IMR-90 (cell line): ENCODE measurements at regions not wholly inside any gene's neighbourhood (a gene's known extent, or its start where the extent isn't known, plus 50 kb on each side); places are given as distances from the start of the nearest gene placed in this dataset.

ENCODE experiments used
- ATAC-seq: fragments of 200-7000 bp; cut with Tn5 transposase; 2 replicates; pipeline ENCODE4 v1.9.1; 2020; ENCODE audit warnings: low read depth, mild to moderate bottlenecking, moderate library complexity
- BruUV-seq: library from RNA; stranded (reverse); fragments of 400-500 nt; replicated peaks from 2 replicates; lab custom pipeline; 2021; lab: Mats Ljungman, UMichigan
- CTCF ChIA-PET: fragments of 300-600 bp; formaldehyde crosslinking; extraction: SDS; loops from one replicate; lab custom pipeline; 2021; ENCODE audit warnings: antibody characterized with exemption; lab: Yijun Ruan, JAX
- POLR2A ChIA-PET: fragments of 300-600 bp; sonication (Branson Sonifier 250); formaldehyde crosslinking; loops from one replicate; lab custom pipeline; 2022; ENCODE audit warnings: antibody characterized with exemption; ENCODE audit not compliant: unreplicated experiment; lab: Charles Lee
- DNase-seq: peaks from one replicate; pipeline ENCODE4 v3.0.0; 2013
- H2AFZ ChIP-seq: replicated peaks from 2 replicates; pipeline ENCODE3; 2013; ENCODE audit warnings: low read length, mild to moderate bottlenecking; ENCODE audit not compliant: poor library complexity
- H2AK5ac ChIP-seq: 2 replicates; pipeline ENCODE4 v1.6.1; 2013; ENCODE audit warnings: low read depth, low read length, inconsistent platforms
- H2AK9ac ChIP-seq: replicated peaks from 2 replicates; pipeline ENCODE3; 2013; ENCODE audit warnings: mild to moderate bottlenecking, low read depth, low read length, moderate library complexity; ENCODE audit not compliant: poor library complexity
- H2BK120ac ChIP-seq: 2 replicates; pipeline ENCODE4 v1.6.1; 2013; ENCODE audit warnings: low read depth, low read length, inconsistent platforms
- H2BK15ac ChIP-seq: 3 replicates; pipeline ENCODE4 v1.6.1; 2013; ENCODE audit warnings: low read depth, low read length, inconsistent platforms
- H2BK20ac ChIP-seq: 2 replicates; pipeline ENCODE4 v1.6.1; 2013; ENCODE audit warnings: low read depth, mild to moderate bottlenecking, inconsistent platforms, low read length, moderate library complexity
- H2BK5ac ChIP-seq: 2 replicates; pipeline ENCODE4 v1.6.1; 2013; ENCODE audit warnings: mild to moderate bottlenecking, low read depth, low read length, inconsistent platforms; ENCODE audit not compliant: poor library complexity, severe bottlenecking
- H3K14ac ChIP-seq: replicated peaks from 2 replicates; pipeline ENCODE4 v1.6.1; 2013; ENCODE audit warnings: low read depth, low read length, inconsistent platforms
- H3K18ac ChIP-seq: 2 replicates; pipeline ENCODE4 v1.6.1; 2013; ENCODE audit warnings: low read depth, low read length, control low read depth
- H3K23ac ChIP-seq: 2 replicates; pipeline ENCODE4 v1.6.1; 2013; ENCODE audit warnings: low read depth, low read length, inconsistent platforms
- H3K27ac ChIP-seq: 2 replicates; pipeline ENCODE4 v1.5.1; 2013; ENCODE audit warnings: mild to moderate bottlenecking, control low read depth, low read length; ENCODE audit not compliant: insufficient read depth
- H3K27me3 ChIP-seq: 2 replicates; pipeline ENCODE4 v1.6.1; 2013; ENCODE audit warnings: low read length; ENCODE audit not compliant: control insufficient read depth, insufficient read depth
- H3K36me3 ChIP-seq: 2 replicates; pipeline ENCODE4 v1.6.1; 2013; ENCODE audit warnings: low read length, mixed read lengths; ENCODE audit not compliant: control insufficient read depth, insufficient read depth
- H3K4ac ChIP-seq: 2 replicates; pipeline ENCODE4 v1.6.1; 2013; ENCODE audit warnings: low read depth, low read length, inconsistent platforms
- H3K4me1 ChIP-seq: 2 replicates; pipeline ENCODE4 v1.6.1; 2013; ENCODE audit warnings: low read length, mixed read lengths; ENCODE audit not compliant: control insufficient read depth, insufficient read depth
- H3K4me2 ChIP-seq: 2 replicates; pipeline ENCODE4 v1.6.1; 2013; ENCODE audit warnings: low read depth, mild to moderate bottlenecking, control low read depth, low read length, moderate library complexity
- H3K4me3 ChIP-seq: 2 replicates; pipeline ENCODE4 v1.5.1; 2013; ENCODE audit warnings: low read depth, mild to moderate bottlenecking, control low read depth, low read length, moderate library complexity; ENCODE audit not compliant: insufficient read depth
- H3K56ac ChIP-seq: 2 replicates; pipeline ENCODE4 v1.6.1; 2013; ENCODE audit warnings: low read length, inconsistent platforms; ENCODE audit not compliant: insufficient read depth; ENCODE audit errors: extremely low read depth
- H3K79me1 ChIP-seq, 2 experiments: 2 replicates each; pipeline ENCODE4 v1.6.1; 2013; ENCODE audit warnings: low read length in 2 of 2, inconsistent platforms in 1 of 2, low read depth in 1 of 2
- H3K9ac ChIP-seq: 2 replicates; pipeline ENCODE4 v1.6.1; 2013; ENCODE audit warnings: low read depth, low read length, control low read depth
- H3K9me1 ChIP-seq: 2 replicates; pipeline ENCODE4 v1.6.1; 2013; ENCODE audit warnings: low read length, inconsistent platforms; ENCODE audit not compliant: insufficient read depth
- H3K9me3 ChIP-seq: 2 replicates; pipeline ENCODE4 v1.6.1; 2013; ENCODE audit warnings: low read length; ENCODE audit not compliant: control insufficient read depth, insufficient read depth
- H4K20me1 ChIP-seq: 2 replicates; pipeline ENCODE4 v1.6.1; 2013; ENCODE audit warnings: low read length, inconsistent platforms; ENCODE audit not compliant: insufficient read depth
- H4K5ac ChIP-seq: 2 replicates; pipeline ENCODE4 v1.6.1; 2013; ENCODE audit warnings: mild to moderate bottlenecking, low read depth, low read length, control low read depth
- H4K8ac ChIP-seq, 2 experiments: 2 replicates each; pipeline ENCODE4 v1.6.1; 2013; ENCODE audit warnings: low read depth in 2 of 2, low read length in 2 of 2, control low read depth in 1 of 2, inconsistent platforms in 1 of 2
- H4K91ac ChIP-seq: 2 replicates; pipeline ENCODE4 v1.6.1; 2013; ENCODE audit warnings: low read depth, low read length, inconsistent platforms; ENCODE audit not compliant: insufficient read depth
- BHLHE40 ChIP-seq: fragments of 150-350 bp; IDR thresholded peaks from 2 replicates; pipeline ENCODE4 v1.6.1; 2016; ENCODE audit warnings: mild to moderate bottlenecking, low read depth, low read length
- CEBPB ChIP-seq: IDR thresholded peaks from 2 replicates; pipeline ENCODE4 v1.6.1; 2012; ENCODE audit warnings: low read depth, low read length, improper control_type of control experiment
- FOS ChIP-seq: fragments of 150-350 bp; IDR thresholded peaks from 2 replicates; pipeline ENCODE4 v1.6.1; 2016; ENCODE audit warnings: low read depth, low read length
- MXI1 ChIP-seq: IDR thresholded peaks from 2 replicates; pipeline ENCODE4 v1.6.1; 2012; ENCODE audit warnings: low read depth, mild to moderate bottlenecking, low read length, moderate library complexity, borderline replicate concordance
- NFE2L2 ChIP-seq: fragments of 150-350 bp; IDR thresholded peaks from 2 replicates; pipeline ENCODE4 v1.6.1; 2016; ENCODE audit warnings: low read depth, mild to moderate bottlenecking, low read length
- RAD21 ChIP-seq: IDR thresholded peaks from 2 replicates; pipeline ENCODE4 v1.6.1; 2012; ENCODE audit warnings: low read length, improper control_type of control experiment
- RFX5 ChIP-seq: IDR thresholded peaks from 2 replicates; pipeline ENCODE4 v1.8.0; 2012; ENCODE audit warnings: low read depth, mild to moderate bottlenecking, low read length, moderate library complexity
- dilution Hi-C: fragments of 300-500 bp; cut with HindIII; formaldehyde crosslinking; loops from one replicate; pipeline ENCODE4 v1.14.3; 2018; ENCODE audit warnings: low sequenced_read_pairs; ENCODE audit not compliant: unreplicated experiment
- in situ Hi-C: fragments of 300-500 bp; cut with MboI; formaldehyde crosslinking; loops from 3 replicates; pipeline ENCODE4 v1.14.3; 2019; ENCODE audit warnings: low sequenced_read_pairs, inconsistent platforms, mixed read lengths
- intact Hi-C: fragments of 100-400 bp; cut with micrococcal nuclease; formaldehyde crosslinking; loops from 2 replicates; pipeline ENCODE4 v1.10.0; 2022

DNA sequence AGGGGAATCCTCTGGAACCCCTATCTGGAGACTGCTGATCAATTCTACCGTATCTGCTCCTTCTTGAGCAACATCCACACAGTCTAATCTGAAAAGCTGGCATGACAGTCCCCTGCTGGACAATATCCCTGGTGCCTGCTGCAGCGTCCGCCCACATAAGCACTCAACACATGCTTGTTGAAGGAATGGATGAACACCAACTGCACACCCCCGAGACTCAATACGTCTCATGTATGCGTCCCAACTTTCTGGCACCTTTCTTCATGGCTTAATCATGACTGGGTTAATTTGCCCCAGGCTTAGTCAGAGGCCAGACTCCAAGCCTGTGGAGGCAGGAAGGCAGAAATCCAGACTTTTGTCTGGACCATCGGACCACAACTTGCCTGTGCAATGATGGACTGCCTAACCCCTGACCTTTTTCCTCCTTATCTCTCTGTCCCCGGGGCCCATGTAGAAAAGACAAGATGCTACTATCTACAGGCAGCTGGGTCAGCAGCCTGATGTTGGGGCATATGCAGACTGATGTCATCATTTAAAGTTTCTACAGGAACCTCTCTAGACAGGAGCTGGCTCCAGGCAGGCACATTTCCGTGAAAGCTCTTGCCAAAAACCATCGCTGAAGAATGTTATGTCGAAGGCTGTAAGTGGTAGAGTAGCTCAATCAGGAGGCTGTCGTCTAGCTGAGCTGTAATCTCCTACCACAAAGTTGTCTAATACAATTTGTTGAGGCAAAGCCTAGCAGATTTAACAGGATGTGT, 114.1 kb upstream of the TPM1 start (continued):
- TF ChIP-seq MXI1 (0 out of 2 replicates have a peak, but pooled peaks have one; percentile 27), RFX5 (no peak)

DNA sequence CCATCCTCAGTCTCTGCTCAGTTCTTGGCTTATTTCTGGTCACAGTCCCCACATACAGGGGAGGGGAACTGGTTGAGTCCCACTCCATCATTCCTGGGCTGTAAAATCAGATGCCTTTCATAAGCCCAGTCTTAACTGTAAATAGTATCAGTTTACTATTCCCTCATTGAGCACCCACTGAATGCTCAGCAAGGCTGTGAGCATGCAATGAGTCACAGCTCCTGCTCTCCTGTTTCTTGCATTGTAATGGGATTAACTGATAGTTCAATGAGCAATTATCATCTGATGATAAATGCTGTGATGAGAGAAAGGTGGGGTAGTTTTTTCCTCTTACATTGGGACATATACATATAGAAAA, 113.6 kb upstream of the TPM1 start:
- Histone ChIP-seq H3K27ac (peak overlapping the region; percentile 58), H2BK20ac (peak overlapping the region; percentile 81), H3K18ac (peak overlapping the region; percentile 65; the same call in 1 of the 2 replicates), H4K20me1 (peaks cover 7% of the 10 kb centered on the region), H3K4me2 (peak overlapping the region; percentile 72; the same call in 1 of the 2 replicates), H2BK120ac (peak overlapping the region; percentile 87), H3K4ac (peak overlapping the region; percentile 59), H3K27me3 (no peaks in the 10 kb centered on the region), H3K9ac (peak overlapping the region; percentile 8; the same call in 1 of the 2 replicates), H3K56ac (peak overlapping the region; percentile 86), H3K4me1 (peaks cover 19% of the 10 kb centered on the region), H3K14ac (peak overlapping the region; percentile 54), H3K79me1 (peaks cover 0 to 11% of the 10 kb centered on the region in 2 experiments; a peak in 2 of 4 replicates), H2AK5ac (peak overlapping the region; percentile 21), H3K9me1 (peaks cover 12% of the 10 kb centered on the region), H2BK5ac (peak overlapping the region; percentile 92), H3K23ac (peak overlapping the region; percentile 82), H3K4me3 (no peak overlapping the region), H2AK9ac (peak overlapping the region; percentile 18), H4K91ac (peak overlapping the region; percentile 61), H4K8ac (peak overlapping the region; percentile 57 to 77), H3K9me3 (no peaks in the 10 kb centered on the region), H4K5ac (peak overlapping the region; percentile 25; the same call in 1 of the 2 replicates), H2BK15ac (peak overlapping the region; percentile 21), H3K36me3 (no peaks in the 10 kb centered on the region), H2AFZ (peak overlapping the region; percentile 53)
- ATAC-seq (peak; percentile 64), DNase-seq (peak; percentile 92)
- ChIA-PET POLR2A (interaction anchor here (0.6 to 1.4 kb wide), 4 partner anchors 116 to 336 kb away, joined by 3 to 5 read pairs (median 3); no protein-coding TSS in a partner anchor), CTCF (interaction anchor here (0.6 to 1.5 kb wide), 6 partner anchors 15 to 147 kb away, joined by 3 read pairs; no protein-coding TSS in a partner anchor)
- no TSS peak for BruUV-seq
- dilution Hi-C loops (no loop called here), in situ Hi-C loops (no loop called here), intact Hi-C loops (loop anchor here (1.0 to 5.0 kb wide), 4 partner anchors 32 to 147 kb away; partner anchors contain the start of gene TPM1)
- TF ChIP-seq RAD21 (no peak), NFE2L2 (0 out of 2 replicates have a peak, but pooled peaks have one; percentile 24), BHLHE40 (peak; percentile 40; the same call in 1 of the 2 replicates), FOS (peak; percentile 91), CEBPB (peak; percentile 37; the same call in 1 of the 2 replicates)
